Breast epithelium (tissue), 4 donors: ENCODE measurements at regions not wholly inside any gene's neighbourhood (a gene's known extent, or its start where the extent isn't known, plus 50 kb on each side); places are given as distances from the start of the nearest gene placed in this dataset.

Source experiments
- DNase-seq, 2 donors: peaks; one replicate each; pipeline ENCODE4 v3.0.0-alpha.2; 2019; ENCODE audit warnings: low spot score in 2 of 2
- H3K27ac ChIP-seq, 2 donors: fragments of 200-600 bp; sonication (generic) in 1 of 2; one replicate each; pipeline ENCODE4 v1.5.1; 2016 to 2019; ENCODE audit warnings: mild to moderate bottlenecking in 1 of 2
- H3K27me3 ChIP-seq, 2 donors: fragments of 200-600 bp; sonication (generic) in 1 of 2; one replicate each; pipeline versions ENCODE4 v1.5.1 to v1.6.0; 2017 to 2019; ENCODE audit warnings: control low read depth in 1 of 2, mild to moderate bottlenecking in 1 of 2
- H3K36me3 ChIP-seq: fragments of 200-600 bp; one replicate; pipeline ENCODE4 v1.5.1; 2019
- H3K4me1 ChIP-seq, 2 donors: fragments of 200-600 bp; sonication (generic); one replicate each; pipeline ENCODE4 v1.5.1; 2016 to 2019; ENCODE audit warnings: control low read depth in 1 of 2
- H3K4me3 ChIP-seq, 3 donors: fragments of 200-600 bp; sonication (generic); 1 replicate in 2 of 3; 2 replicates in 1 of 3; pipeline ENCODE4 v1.5.1; 2016 to 2019; ENCODE audit warnings: mild to moderate bottlenecking in 3 of 3, moderate library complexity in 2 of 3
- H3K9me3 ChIP-seq, 2 donors: fragments of 200-600 bp; sonication (generic) in 1 of 2; one replicate each; pipeline ENCODE4 v1.5.1; 2016 to 2019; ENCODE audit warnings: control low read depth in 1 of 2
- CTCF ChIP-seq, 3 donors: fragments of 450-650 bp; IDR thresholded peaks; one replicate each; pipeline ENCODE4 v1.5.1; 2016 to 2017; ENCODE audit warnings: antibody characterized with exemption in 3 of 3, mild to moderate bottlenecking in 3 of 3, moderate library complexity in 3 of 3
- POLR2A ChIP-seq: fragments of 450-650 bp; IDR thresholded peaks from one replicate; pipeline ENCODE4 v1.6.1; 2016; ENCODE audit warnings: antibody characterized with exemption, mild to moderate bottlenecking, moderate library complexity
- POLR2AphosphoS5 ChIP-seq, 3 donors: sonication (generic); formaldehyde crosslinking; IDR thresholded peaks; one replicate each; pipeline ENCODE4 v1.6.1; 2017; ENCODE audit warnings: antibody characterized with exemption in 3 of 3
- intact Hi-C: fragments of 100-400 bp; cut with DNase I; formaldehyde crosslinking; loops from one replicate; pipeline ENCODE4 v1.15.1; 2023; ENCODE audit warnings: low total_unique reads

- DNase-seq, result no peak
- no peaks in the 10 kb centered on the region for H3K9me3 ChIP-seq
- no peak for TF ChIP-seq POLR2AphosphoS5 (IDR thresholded peaks at IDR 0.05)
- no peak for TF ChIP-seq CTCF (IDR thresholded peaks at IDR 0.05)
- no peak for TF ChIP-seq POLR2A
- intact Hi-C loops, result no loop called here
- no peak overlapping the region for H3K27ac ChIP-seq
- H3K27me3 ChIP-seq, result no peaks in the 10 kb centered on the region
- H3K36me3 ChIP-seq, result no peaks in the 10 kb centered on the region
- no peak overlapping the region for H3K4me3 ChIP-seq
- no peaks in the 10 kb centered on the region for H3K4me1 ChIP-seq
These were observed 265.3 kb upstream of the GOLIM4 start for GRCh38 chr3:168360993-168361392.

GRCh38 chr3:168342946-168343850, 247.5 kb upstream of the GOLIM4 start:
- Histone ChIP-seq H3K4me1 (no peaks in the 10 kb centered on the region), H3K9me3 (no peaks in the 10 kb centered on the region), H3K27ac (no peak overlapping the region), H3K36me3 (no peaks in the 10 kb centered on the region), H3K4me3 (no peak overlapping the region), H3K27me3 (peaks cover 0 to 7% of the 10 kb centered on the region in 2 donors)
- TF ChIP-seq POLR2A (no peak), CTCF (IDR thresholded peaks at IDR 0.05) (no peak), POLR2AphosphoS5 (IDR thresholded peaks at IDR 0.05) (no peak)
- no peak for DNase-seq
- intact Hi-C loops, result no loop called here

GRCh38 chr3:168341956-168342936, 246.5 kb upstream of the GOLIM4 start:
- Histone ChIP-seq H3K36me3 (no peaks in the 10 kb centered on the region), H3K4me1 (no peaks in the 10 kb centered on the region), H3K4me3 (no peak overlapping the region), H3K27me3 (peaks cover 0 to 7% of the 10 kb centered on the region in 2 donors), H3K9me3 (no peaks in the 10 kb centered on the region), H3K27ac (no peak overlapping the region)
- no peak for DNase-seq
- intact Hi-C loops, result no loop called here
- TF ChIP-seq CTCF (IDR thresholded peaks at IDR 0.05), result no peak

GRCh38 chr3:168341192-168341815, 245.6 kb upstream of the GOLIM4 start:
- Histone ChIP-seq H3K4me1 (no peaks in the 10 kb centered on the region), H3K9me3 (no peaks in the 10 kb centered on the region), H3K4me3 (no peak overlapping the region), H3K36me3 (no peaks in the 10 kb centered on the region), H3K27me3 (peaks cover 0 to 7% of the 10 kb centered on the region in 2 donors), H3K27ac (no peak overlapping the region)
- intact Hi-C loops, result no loop called here
- no peak for DNase-seq
- no peak for TF ChIP-seq POLR2AphosphoS5 (IDR thresholded peaks at IDR 0.05)
- no peak for TF ChIP-seq POLR2A
- TF ChIP-seq CTCF (IDR thresholded peaks at IDR 0.05), result no peak
